SK-N-SH (cell line): ENCODE measurements at regions not wholly inside any gene's neighbourhood (a gene's known extent, or its start where the extent isn't known, plus 50 kb on each side); places are given as distances from the start of the nearest gene placed in this dataset.

Source experiments
- CTCF ChIA-PET: fragments of 300-600, 350-600 bp; formaldehyde crosslinking; extraction: SDS; loops from one replicate; lab custom pipeline; 2021; lab: Yijun Ruan, JAX
- POLR2A ChIA-PET: fragments of 350-600 bp; sonication (Branson Sonifier 250); formaldehyde crosslinking; extraction: SDS; loops from one replicate; lab custom pipeline; 2020; ENCODE audit warnings: antibody characterized with exemption, inconsistent platforms; lab: Yijun Ruan, JAX
- DNase-seq: peaks from one replicate; pipeline ENCODE4 v3.0.0; 2012
- H2AFZ ChIP-seq: fragments of 200-600 bp; sonication (generic); 2 replicates; pipeline ENCODE4 v1.8.1; 2016; ENCODE audit warnings: antibody characterized with exemption, mild to moderate bottlenecking, low read depth
- H3F3A ChIP-seq: fragments of 200-600 bp; sonication (generic); replicated peaks from 2 replicates; pipeline ENCODE3; 2016; ENCODE audit warnings: antibody characterized with exemption, mild to moderate bottlenecking; ENCODE audit not compliant: insufficient read depth
- H3K27ac ChIP-seq, 2 experiments: fragments of 200-500 bp in 1 of 2; fragments of 200-600 bp in 1 of 2; sonication (Bioruptor generic) in 1 of 2; sonication (generic), shearing (Covaris generic) in 1 of 2; 2 replicates each; pipeline versions ENCODE4 v1.5.1 to v1.6.1; 2014 to 2016; ENCODE audit warnings: low read depth in 2 of 2, inconsistent platforms in 1 of 2, low read length in 1 of 2, mild to moderate bottlenecking in 1 of 2, mixed read lengths in 1 of 2
- H3K27me3 ChIP-seq: fragments of 200-600 bp; sonication (generic), shearing (Covaris generic); 2 replicates; pipeline ENCODE4 v1.6.1; 2016; ENCODE audit warnings: mixed run types; ENCODE audit not compliant: insufficient read depth
- H3K36me3 ChIP-seq, 2 experiments: fragments of 200-500 bp in 1 of 2; fragments of 200-600 bp in 1 of 2; sonication (Bioruptor generic) in 1 of 2; sonication (generic) in 1 of 2; replicated peaks in 1 of 2; 2 replicates each; pipeline versions ENCODE3 to v1.5.1; 2014 to 2016; ENCODE audit warnings: low read length in 1 of 2, mild to moderate bottlenecking in 1 of 2; ENCODE audit not compliant: insufficient read depth in 2 of 2, control insufficient read depth in 1 of 2
- H3K4me1 ChIP-seq, 2 experiments: fragments of 200-500 bp in 1 of 2; fragments of 200-600 bp in 1 of 2; sonication (Bioruptor generic) in 1 of 2; sonication (generic), shearing (Covaris generic) in 1 of 2; 2 replicates each; pipeline versions ENCODE4 v1.5.1 to v1.6.1; 2014 to 2016; ENCODE audit warnings: low read depth in 1 of 2, low read length in 1 of 2, mixed run types in 1 of 2; ENCODE audit not compliant: insufficient read depth in 2 of 2, control insufficient read depth in 1 of 2
- H3K4me2 ChIP-seq: fragments of 200-600 bp; sonication (generic), shearing (Covaris generic); 2 replicates; pipeline ENCODE4 v1.6.1; 2017; ENCODE audit warnings: mixed run types
- H3K4me3 ChIP-seq, 2 experiments: fragments of 200-500 bp in 1 of 2; fragments of 200-600 bp in 1 of 2; sonication (Bioruptor generic) in 1 of 2; sonication (generic), shearing (Covaris generic) in 1 of 2; 2 replicates each; pipeline versions ENCODE4 v1.5.1 to v1.8.1; 2014 to 2016; ENCODE audit warnings: low read depth in 2 of 2, inconsistent platforms in 1 of 2, low read length in 1 of 2, mild to moderate bottlenecking in 1 of 2, mixed read lengths in 1 of 2, moderate library complexity in 1 of 2
- H3K79me2 ChIP-seq: fragments of 200-600 bp; sonication (generic); 2 replicates; pipeline ENCODE4 v1.8.1; 2017; ENCODE audit warnings: mild to moderate bottlenecking; ENCODE audit not compliant: insufficient read depth
- H3K9ac ChIP-seq: fragments of 200-600 bp; sonication (generic); 2 replicates; pipeline ENCODE4 v1.6.1; 2017; ENCODE audit warnings: mixed run types
- H3K9me2 ChIP-seq: fragments of 200-600 bp; sonication (generic); 2 replicates; pipeline ENCODE4 v1.6.1; 2017; ENCODE audit warnings: mixed run types
- H3K9me3 ChIP-seq: fragments of 200-600 bp; sonication (generic); 2 replicates; pipeline ENCODE4 v1.6.1; 2017; ENCODE audit warnings: mixed run types, mild to moderate bottlenecking, moderate library complexity
- H4K20me1 ChIP-seq: fragments of 200-600 bp; sonication (generic); 2 replicates; pipeline ENCODE4 v1.6.1; 2017; ENCODE audit warnings: mild to moderate bottlenecking, mixed run types; ENCODE audit not compliant: insufficient read depth
- CHD2 ChIP-seq: fragments of 150-350 bp; IDR thresholded peaks from 2 replicates; pipeline ENCODE4 v1.6.1; 2018; ENCODE audit warnings: low read length; ENCODE audit not compliant: partially characterized antibody
- EP300 ChIP-seq, 2 experiments: IDR thresholded peaks; 2 replicates each; pipeline versions ENCODE4 v1.4.0 to v1.6.1; 2012; ENCODE audit warnings: borderline replicate concordance in 1 of 2, low read depth in 1 of 2, low read length in 1 of 2
- FOSL2 ChIP-seq: IDR thresholded peaks from 2 replicates; pipeline ENCODE4 v1.4.0; 2012; ENCODE audit warnings: low read depth, mild to moderate bottlenecking, moderate library complexity, borderline replicate concordance
- FOXJ3 ChIP-seq: sonication (generic); formaldehyde crosslinking; IDR thresholded peaks from 2 replicates; pipeline ENCODE4 v1.5.1; 2020; ENCODE audit warnings: mild to moderate bottlenecking, missing genetic modification reagents
- FOXM1 ChIP-seq: IDR thresholded peaks from 2 replicates; pipeline ENCODE4 v1.4.0; 2012; ENCODE audit warnings: low read depth, mild to moderate bottlenecking
- GABPA ChIP-seq: IDR thresholded peaks from 2 replicates; pipeline ENCODE4 v1.4.0; 2012; ENCODE audit warnings: low read depth, mild to moderate bottlenecking
- MXI1 ChIP-seq: IDR thresholded peaks from 2 replicates; pipeline ENCODE4 v1.6.1; 2012; ENCODE audit warnings: mild to moderate bottlenecking, low read depth, low read length, improper control_type of control experiment
- NRF1 ChIP-seq: IDR thresholded peaks from 2 replicates; pipeline ENCODE4 v1.6.1; 2012; ENCODE audit warnings: low read depth, mild to moderate bottlenecking, low read length
- PBX3 ChIP-seq: IDR thresholded peaks from 2 replicates; pipeline ENCODE4; 2012
- POLR2AphosphoS5 ChIP-seq: IDR thresholded peaks from 2 replicates; pipeline ENCODE4 v1.6.1; 2012; ENCODE audit warnings: low read depth, low read length
- RCOR1 ChIP-seq: fragments of 150-350 bp; IDR thresholded peaks from 2 replicates; pipeline ENCODE4 v1.6.1; 2017; ENCODE audit warnings: antibody characterized with exemption, low read length
- REST ChIP-seq: IDR thresholded peaks from 2 replicates; pipeline ENCODE4 v1.6.1; 2012; ENCODE audit warnings: mild to moderate bottlenecking, low read depth, low read length, moderate library complexity
- RFX5 ChIP-seq: IDR thresholded peaks from 2 replicates; pipeline ENCODE4 v1.6.1; 2012; ENCODE audit warnings: mild to moderate bottlenecking, improper control_type of control experiment, low read length
- SIN3A ChIP-seq: IDR thresholded peaks from 2 replicates; pipeline ENCODE4 v1.6.1; 2012; ENCODE audit warnings: low read depth, mild to moderate bottlenecking, low read length, moderate library complexity, borderline replicate concordance
- TCF12 ChIP-seq: IDR thresholded peaks from 2 replicates; pipeline ENCODE4 v1.4.0; 2012
- USF1 ChIP-seq: IDR thresholded peaks from 2 replicates; pipeline ENCODE4 v1.4.0; 2012; ENCODE audit warnings: low read depth, borderline replicate concordance
- YY1 ChIP-seq: IDR thresholded peaks from 2 replicates; pipeline ENCODE4 v1.4.0; 2012; ENCODE audit warnings: low read depth, mild to moderate bottlenecking
- WGBS: methylation state at CpG from one replicate; pipeline ENCODE4 v1.1.6; 2017; ENCODE audit warnings: low lambda C conversion rate; 5-methylcytosine and 5-hydroxymethylcytosine counted together

GRCh38 chr19:46955813-46956371 lies 63.7 kb upstream of the NPAS1 start:
- 0 out of 2 replicates have a peak, but pooled peaks cover 3% of the 10 kb centered on the region for H4K20me1 ChIP-seq
- H3F3A ChIP-seq, result peaks cover 40% of the 10 kb centered on the region
- 92% methylated on average over 6 of the region's 6 CpGs for WGBS
- peaks cover 5 to 11% of the 10 kb centered on the region in 2 experiments for H3K36me3 ChIP-seq
- peak overlapping the region; percentile 29; the same call in 1 of the 2 replicates for H3K9ac ChIP-seq
- H3K79me2 ChIP-seq, result peaks cover 93% of the 10 kb centered on the region
- peak overlapping the region; percentile 74 to 84 for H3K27ac ChIP-seq
- DNase-seq, result no peak
- POLR2A ChIA-PET, result no interaction called here
- no peak overlapping the region for H3K4me3 ChIP-seq
- H3K27me3 ChIP-seq, result no peaks in the 10 kb centered on the region
- H3K9me2 ChIP-seq, result no peaks in the 10 kb centered on the region
- peaks cover 25 to 36% of the 10 kb centered on the region in 2 experiments for H3K4me1 ChIP-seq
- no peak for TF ChIP-seq FOXM1
- no peak for TF ChIP-seq PBX3
- no peak for TF ChIP-seq SIN3A
- TF ChIP-seq FOSL2, result no peak
- no peak for TF ChIP-seq EP300 (IDR thresholded peaks at IDR 0.05; ENCODE audit: borderline replicate concordance in 1 of 2, low read depth in 1 of 2, low read length in 1 of 2)
- TF ChIP-seq YY1, result no peak
- no peak for TF ChIP-seq MXI1
- no peak overlapping the region for H2AFZ ChIP-seq
- no peaks in the 10 kb centered on the region for H3K9me3 ChIP-seq
- peak overlapping the region; percentile 59 for H3K4me2 ChIP-seq
- CTCF ChIA-PET, result interaction anchor here (0.7 to 2.5 kb wide), 4 partner anchors 13 to 211 kb away, joined by 3 to 9 read pairs (median 3); no protein-coding TSS in a partner anchor

GRCh38 chr19:46958532-46958931 lies 61.1 kb upstream of the NPAS1 start:
- H3F3A ChIP-seq, result peaks cover 54% of the 10 kb centered on the region
- H3K27me3 ChIP-seq, result no peaks in the 10 kb centered on the region
- H2AFZ ChIP-seq, result no peak overlapping the region
- peaks cover 26 to 34% of the 10 kb centered on the region in 2 experiments for H3K4me1 ChIP-seq
- no peaks in the 10 kb centered on the region for H3K9me3 ChIP-seq
- no peak overlapping the region for H3K4me2 ChIP-seq
- peak; percentile 67 for DNase-seq
- CTCF ChIA-PET, result interaction anchor here (1.1 to 2.2 kb wide), 2 partner anchors 54 to 103 kb away, joined by 3 to 4 read pairs; no protein-coding TSS in a partner anchor
- TF ChIP-seq CHD2 (peak; percentile 40), USF1 (no peak), TCF12 (peak; percentile 59), POLR2AphosphoS5 (no peak), SIN3A (no peak), GABPA (no peak), FOXM1 (no peak), REST (no peak), NRF1 (no peak), RCOR1 (peak; percentile 39; the same call in 1 of the 2 replicates), RFX5 (no peak), FOSL2 (no peak), FOXJ3 (CRISPR knock-in tag) (no peak)
- H3K36me3 ChIP-seq, result peaks cover 0 to 8% of the 10 kb centered on the region in 2 experiments
- no peaks in the 10 kb centered on the region for H4K20me1 ChIP-seq
- POLR2A ChIA-PET, result no interaction called here
- no peaks in the 10 kb centered on the region for H3K9me2 ChIP-seq
- peak overlapping the region; percentile 71 to 84 for H3K27ac ChIP-seq
- no peak overlapping the region for H3K4me3 ChIP-seq
- H3K79me2 ChIP-seq, result peaks cover 88% of the 10 kb centered on the region
- H3K9ac ChIP-seq, result no peak overlapping the region
- WGBS, result 41% methylated on average over 6 of the region's 6 CpGs
